GM18858 (cell line): ENCODE measurements at regions not wholly inside any gene's neighbourhood (a gene's known extent, or its start where the extent isn't known, plus 50 kb on each side); places are given as distances from the start of the nearest gene placed in this dataset.

Experiments
- ATAC-seq: cut with Tn5 transposase; IDR thresholded peaks from one replicate; pipeline ENCODE4 v1.9.1; 2021; ENCODE audit not compliant: unreplicated experiment

GRCh38 chr13:67328895-67329294, 98.8 kb upstream of the PCDH9 start:
- no peak for ATAC-seq

- no peak for ATAC-seq
These were observed 88.7 kb upstream of the PCDH9 start for GRCh38 chr13:67318860-67319259.

GRCh38 chr13:67318398-67318797, 88.3 kb upstream of the PCDH9 start:
- no peak for ATAC-seq

DNA sequence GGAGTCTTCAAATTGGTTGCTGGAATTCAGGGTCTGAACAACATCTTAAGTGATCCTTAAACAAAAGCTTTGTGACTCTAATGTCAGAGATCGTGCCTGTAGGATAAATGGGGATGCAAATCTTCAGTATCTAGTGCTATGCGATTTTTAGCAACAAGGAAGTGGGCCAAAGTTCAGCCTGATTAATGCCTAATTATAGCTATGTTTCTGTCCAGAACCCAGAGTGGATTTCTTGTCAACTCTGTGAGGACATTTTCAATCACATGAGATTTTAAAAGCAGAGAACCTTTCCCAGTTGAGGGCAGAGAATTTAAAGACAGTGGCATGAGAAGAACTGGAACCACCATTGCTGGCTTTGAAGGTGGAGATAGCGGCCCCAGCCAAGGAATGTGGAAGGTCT, 84.3 kb upstream of the PCDH9 start:
- ATAC-seq: no peak

- peak; percentile 66 for ATAC-seq
These were observed 78.1 kb upstream of the PCDH9 start for GRCh38 chr13:67308004-67308772.

DNA sequence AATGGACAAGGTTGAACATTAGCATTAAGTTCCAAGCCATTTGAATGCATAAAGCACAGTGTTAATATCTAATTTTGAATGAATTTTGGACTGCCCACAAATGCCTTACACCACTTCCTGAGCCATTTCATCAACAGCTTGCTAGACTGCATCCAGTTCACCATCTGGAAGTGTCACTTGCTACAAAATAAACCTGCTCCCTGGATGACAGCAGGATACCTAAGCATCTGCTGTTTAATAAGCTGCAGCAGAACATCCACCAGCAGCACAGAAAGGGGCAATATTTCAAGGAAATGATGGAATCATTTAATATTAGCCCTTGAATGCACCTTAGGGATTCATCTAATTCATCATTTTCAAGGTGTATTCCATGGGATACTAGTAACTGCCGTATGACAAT, 76.6 kb upstream of the PCDH9 start:
- ATAC-seq: no peak

GRCh38 chr13:67303661-67304333, 73.7 kb upstream of the PCDH9 start:
- no peak for ATAC-seq

GRCh38 chr13:67299751-67300150, 69.6 kb upstream of the PCDH9 start:
- ATAC-seq: no peak

DNA sequence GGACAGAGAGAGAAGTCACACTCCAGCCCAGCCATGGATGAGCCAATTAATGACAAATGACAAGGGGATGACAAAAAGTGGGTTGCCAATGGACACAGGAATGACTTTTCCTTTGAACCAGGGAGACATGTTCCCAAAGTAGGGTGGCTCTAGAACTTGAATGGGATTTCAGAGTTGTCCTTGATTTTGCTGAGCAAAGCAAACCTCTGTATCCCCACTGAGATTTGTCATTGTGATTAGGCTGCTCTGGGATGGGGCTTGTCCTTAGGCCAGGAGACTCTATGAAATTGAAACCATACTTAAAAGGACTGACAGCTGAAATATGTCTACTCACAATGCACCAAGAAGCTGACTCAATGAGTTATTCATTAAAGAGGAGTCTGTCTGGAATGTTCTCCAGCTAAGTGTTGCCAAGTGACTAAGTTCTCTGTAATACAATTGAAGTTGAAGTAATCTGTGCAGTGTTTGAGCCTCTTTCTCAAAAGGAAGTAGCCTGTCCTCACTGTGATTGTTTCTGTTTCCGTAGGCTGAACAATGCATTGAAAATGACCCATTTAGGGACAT, 69.0 kb upstream of the PCDH9 start:
- no peak for ATAC-seq

DNA sequence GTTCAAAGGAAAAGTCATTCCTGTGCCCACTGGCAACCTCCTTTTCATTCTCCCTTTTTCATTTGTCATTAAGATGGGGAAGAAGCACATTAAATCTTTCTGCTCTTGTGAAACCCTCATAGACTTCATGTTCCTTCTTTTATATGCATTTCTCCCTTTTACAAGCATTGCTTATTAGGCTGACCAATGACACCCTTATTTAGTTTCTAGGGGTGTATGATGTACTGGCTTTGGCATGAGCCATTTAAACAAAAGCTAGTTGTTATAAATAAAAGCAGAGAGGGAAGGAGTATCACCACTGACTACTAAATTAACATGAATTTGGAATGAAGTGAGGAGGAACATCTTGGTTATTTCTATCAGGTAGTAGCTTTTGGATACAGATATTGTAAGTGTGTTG, 68.2 kb upstream of the PCDH9 start:
- ATAC-seq: no peak

GRCh38 chr13:67296511-67296910, 66.4 kb upstream of the PCDH9 start:
- ATAC-seq: no peak

DNA sequence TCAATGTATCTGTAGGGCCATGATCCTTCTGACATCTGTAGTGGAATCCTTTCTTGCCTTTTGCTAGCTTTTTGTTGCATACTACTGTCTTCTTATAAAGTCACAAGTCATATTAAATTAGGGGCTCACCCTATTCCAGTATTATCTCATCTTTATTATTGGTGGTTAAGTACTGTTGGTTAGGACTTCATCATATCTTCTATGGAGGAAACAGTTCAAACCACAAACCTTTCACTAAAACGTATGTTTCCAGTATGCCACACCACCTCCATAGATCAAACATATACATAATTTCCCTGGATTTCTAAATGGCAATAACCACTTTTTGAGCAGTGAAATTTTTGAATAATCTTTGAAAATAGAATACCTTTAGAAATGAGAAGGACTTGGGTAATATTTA, 62.8 kb upstream of the PCDH9 start:
- ATAC-seq: no peak

DNA sequence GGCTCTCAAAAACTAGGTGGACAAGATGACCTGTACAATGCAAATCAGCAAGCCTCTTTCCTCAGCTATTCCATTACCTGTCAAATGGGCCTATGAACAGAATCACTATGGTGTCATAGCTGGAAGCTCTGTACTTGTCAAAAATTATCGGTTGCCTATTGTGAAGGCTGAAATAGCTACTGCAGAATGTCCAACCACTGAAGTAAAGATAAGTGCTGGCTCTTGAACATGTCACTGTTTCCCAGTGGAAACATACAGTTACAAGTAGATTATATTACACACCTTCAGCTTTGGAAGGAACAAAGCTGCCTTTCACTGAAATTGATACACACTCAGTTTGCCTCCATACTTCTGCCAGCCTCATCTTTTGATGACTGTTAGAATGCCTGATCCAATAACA, 55.5 kb upstream of the PCDH9 start:
- ATAC-seq: no peak

DNA sequence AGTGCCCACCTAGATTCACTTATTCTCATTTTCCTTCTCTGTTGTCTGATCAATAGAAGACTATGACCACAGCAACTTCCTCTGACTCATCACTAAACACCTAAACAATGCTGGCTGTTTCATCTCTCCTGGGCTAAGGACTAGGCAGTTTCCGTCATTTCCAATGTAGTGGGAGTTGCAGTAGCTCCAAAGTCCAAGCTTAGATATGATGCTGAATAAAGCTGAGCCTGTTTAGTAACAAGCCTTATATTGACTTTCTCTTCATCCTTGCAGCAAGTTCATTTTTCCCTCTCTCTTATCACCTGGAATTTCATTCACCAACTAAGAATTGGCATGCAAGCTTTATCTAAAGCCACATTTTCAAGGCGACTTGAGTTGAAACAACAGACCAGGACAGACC, 53.5 kb upstream of the PCDH9 start:
- no peak for ATAC-seq

DNA sequence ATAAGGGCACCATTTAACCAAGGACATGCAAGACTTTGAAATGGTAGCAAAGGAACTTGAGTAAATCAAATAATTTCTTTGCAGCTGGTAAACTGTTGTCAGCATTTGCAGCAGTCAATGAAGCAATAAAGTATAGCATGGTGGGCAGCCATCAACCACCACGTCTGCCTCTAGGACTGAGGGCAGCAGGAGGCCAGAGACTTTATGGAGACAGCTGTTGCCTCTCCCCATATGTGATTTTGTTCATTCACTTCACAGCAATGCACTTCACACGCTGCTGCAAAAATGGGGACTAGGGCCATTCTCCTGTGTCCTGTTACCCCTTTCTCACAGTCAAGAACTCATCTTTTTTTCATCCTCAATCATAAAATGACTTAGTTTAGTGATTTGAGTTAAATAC, 51.3 kb upstream of the PCDH9 start:
- ATAC-seq: no peak
